Cardiac septum (tissue), 1 donor: ENCODE measurements at regions not wholly inside any gene's neighbourhood (a gene's known extent, or its start where the extent isn't known, plus 50 kb on each side); places are given as distances from the start of the nearest gene placed in this dataset.
"Not testable (repeated sequence)": the region's sequence is repeated elsewhere in the genome, so short reads cannot be mapped to it uniquely, and the experiment has no call there.

Source experiments
- DNase-seq: peaks from one replicate; pipeline ENCODE4 v3.0.0-alpha.2; 2020; ENCODE audit warnings: low spot score
- intact Hi-C: fragments of 100-400 bp; cut with DNase I; formaldehyde crosslinking; loops from one replicate; pipeline ENCODE4 v1.14.0; 2022
- donor health status: DM: no; HTN: no; CAD: no.

GRCh38 chr5:112472614-112473013 is 53.5 kb upstream of the EPB41L4A start:
- intact Hi-C loops = no loop called here
- DNase-seq = no peak

GRCh38 chr5:112473989-112474388 is 54.9 kb upstream of the EPB41L4A start:
- no peak for DNase-seq
- intact Hi-C loops = no loop called here

DNA sequence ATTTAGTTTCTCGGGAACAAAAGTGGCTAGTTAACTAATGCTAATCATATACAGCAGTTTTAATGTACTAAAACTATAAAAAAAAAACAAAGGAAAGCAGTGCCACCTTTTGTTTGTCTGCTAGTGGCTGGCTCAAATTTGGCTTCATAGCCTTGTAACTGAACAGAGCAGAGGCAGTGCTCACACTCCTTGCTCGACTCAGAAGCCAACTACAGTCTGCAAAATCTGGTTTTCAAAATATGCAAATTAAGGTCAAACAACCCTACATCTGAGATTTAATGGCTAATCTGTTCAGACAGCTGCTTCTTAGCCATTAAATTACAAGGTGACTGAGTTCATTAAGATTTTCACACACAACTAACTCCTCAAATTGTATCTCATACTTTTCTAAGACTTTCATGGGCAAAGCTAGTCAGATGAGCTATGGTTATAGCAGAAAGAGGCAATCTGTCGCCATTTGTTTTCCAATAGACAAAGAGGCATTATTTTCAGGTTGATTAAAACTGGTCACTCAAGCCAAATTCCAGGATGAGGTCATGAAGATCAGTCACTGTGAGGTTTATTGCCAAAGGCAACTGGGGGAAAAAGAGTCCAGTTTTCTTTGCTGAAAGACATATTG is 56.8 kb upstream of the EPB41L4A start:
- intact Hi-C loops = no loop called here
- DNase-seq = no peak

- intact Hi-C loops = no loop called here
- no peak for DNase-seq
Measured at GRCh38 chr5:112479418-112479817, 60.3 kb upstream of the EPB41L4A start.

DNA sequence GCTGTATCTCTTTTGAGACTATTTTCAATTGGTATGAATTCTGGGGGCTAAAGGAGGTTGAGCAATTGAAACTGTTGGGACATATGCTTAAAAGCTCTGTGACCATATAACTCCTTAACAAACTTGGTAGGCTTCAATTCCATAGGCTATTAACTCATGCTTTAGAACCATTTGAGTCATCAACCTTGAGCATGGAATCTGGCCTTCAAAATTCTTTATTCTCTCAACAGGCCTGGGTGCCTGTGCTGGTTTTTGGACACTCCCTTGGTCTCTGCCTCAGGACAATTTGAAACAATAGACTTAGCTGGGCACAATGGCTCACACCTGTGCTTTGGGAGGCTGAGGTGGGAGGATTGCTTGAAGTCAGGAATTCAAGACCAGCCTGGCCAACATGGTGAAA is 61.4 kb upstream of the EPB41L4A start:
- intact Hi-C loops = no loop called here
- no peak for DNase-seq

DNA sequence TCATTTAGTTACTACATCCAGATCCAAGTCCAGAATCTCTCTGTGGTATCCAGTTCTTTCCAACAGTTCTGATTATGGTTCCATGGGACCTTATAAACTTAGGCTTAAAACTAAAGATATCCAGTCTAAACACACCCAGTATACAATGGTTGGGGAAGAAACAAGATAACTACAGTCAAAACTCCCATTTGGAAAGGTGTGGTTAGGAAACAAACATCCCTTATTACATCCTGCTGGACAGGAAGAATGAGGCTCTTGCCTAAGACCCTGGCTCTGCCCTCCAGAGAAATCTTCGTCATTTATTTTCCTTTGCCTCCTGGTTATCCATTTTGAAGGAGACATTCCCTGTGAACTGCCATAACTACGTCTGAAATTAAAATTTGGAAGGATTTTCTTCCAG is 64.6 kb upstream of the EPB41L4A start:
- intact Hi-C loops = no loop called here
- no peak for DNase-seq

- no peak for DNase-seq
- intact Hi-C loops = no loop called here
Measured at GRCh38 chr5:112485934-112486355, 66.9 kb upstream of the EPB41L4A start.

DNA sequence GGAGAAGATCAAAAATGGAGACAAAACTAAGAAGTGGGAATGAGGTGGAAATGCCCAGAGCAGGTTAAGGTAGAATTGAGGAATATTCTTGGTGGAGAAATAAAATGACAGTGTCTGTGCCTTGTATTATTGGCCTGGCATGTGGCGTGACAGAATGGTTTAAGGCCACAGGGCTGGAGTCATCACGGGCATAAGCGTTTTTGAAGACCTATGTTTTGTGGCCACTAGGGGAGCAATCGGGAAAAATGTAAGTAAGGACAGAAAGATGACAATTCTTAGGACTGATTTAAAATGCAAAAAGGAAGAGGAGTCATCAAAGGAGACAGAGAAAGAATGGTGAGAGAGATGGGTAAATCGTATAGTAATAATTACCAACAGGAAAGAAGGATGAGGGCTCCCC is 72.2 kb upstream of the EPB41L4A start:
- intact Hi-C loops = loop anchor here (10.0 kb wide), 1 partner anchor 286 kb away; no protein-coding TSS in a partner anchor
- no peak for DNase-seq

- intact Hi-C loops = loop anchor here (10.0 kb wide), 1 partner anchor 287 kb away; no protein-coding TSS in a partner anchor
- DNase-seq = no peak
Measured at GRCh38 chr5:112492291-112492690, 73.2 kb upstream of the EPB41L4A start.

GRCh38 chr5:112503749-112504501 is 84.8 kb upstream of the EPB41L4A start:
- intact Hi-C loops, DNase-seq: not testable (repeated sequence)

DNA sequence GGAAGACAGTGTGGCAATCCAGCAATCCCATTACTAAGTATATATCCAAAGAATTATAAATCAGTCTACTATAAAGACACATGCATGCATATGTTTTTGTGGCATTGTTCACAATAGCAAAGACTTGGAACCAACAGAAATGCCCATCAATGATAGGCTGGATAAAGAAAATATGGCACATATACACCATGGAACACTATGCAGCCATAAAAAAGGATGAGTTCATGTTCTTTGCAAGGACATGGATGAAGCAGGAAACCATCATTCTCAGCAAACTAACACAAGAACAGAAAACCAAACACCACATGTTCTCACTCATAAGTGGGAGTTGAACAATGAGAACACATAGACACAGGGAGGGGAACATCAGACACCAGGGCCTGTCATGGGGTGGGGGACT is 90.0 kb upstream of the EPB41L4A start:
- DNase-seq, intact Hi-C loops: not testable (repeated sequence)

DNA sequence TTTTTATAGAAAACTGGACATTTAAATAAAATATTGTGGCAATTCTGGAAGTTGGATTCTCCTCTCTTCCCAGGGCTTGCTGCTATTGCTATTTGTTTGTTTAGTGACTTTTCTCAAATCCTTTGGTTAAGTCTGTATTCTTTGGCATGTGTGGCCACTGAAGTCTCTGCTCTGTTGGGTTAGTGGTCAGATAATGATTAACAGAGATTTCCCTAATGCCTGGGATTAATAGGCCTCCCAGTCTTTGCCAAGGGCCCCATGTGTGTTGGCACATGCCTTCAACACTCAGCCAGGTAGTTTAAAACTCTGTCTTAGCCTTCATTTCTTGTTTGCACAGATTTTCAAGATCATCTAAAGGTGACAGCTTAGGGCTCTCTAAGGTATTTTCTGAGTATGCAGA is 92.8 kb upstream of the EPB41L4A start:
- intact Hi-C loops = no loop called here
- DNase-seq = no peak

- intact Hi-C loops = no loop called here
- DNase-seq = no peak
Measured at GRCh38 chr5:112512901-112513300, 93.8 kb upstream of the EPB41L4A start.

DNA sequence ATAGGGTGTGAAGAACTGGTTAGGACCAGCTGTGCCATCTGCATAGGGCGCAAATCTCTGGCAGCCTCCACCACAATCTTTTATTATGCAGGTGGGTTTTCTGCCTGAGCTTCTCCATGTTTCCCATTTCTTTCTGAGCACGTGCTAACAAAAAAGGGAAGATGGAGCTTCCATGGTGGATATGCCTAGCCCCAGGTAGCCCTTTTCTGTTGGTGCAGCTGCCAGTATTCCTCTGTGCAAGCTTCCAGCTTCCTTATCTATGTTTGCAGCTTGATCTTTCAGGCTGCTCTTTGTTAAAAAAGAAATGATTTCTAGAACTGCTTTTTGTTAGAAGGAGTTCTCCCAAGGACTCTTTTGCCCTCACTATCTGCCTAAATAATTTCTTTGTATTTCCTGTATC is 95.0 kb upstream of the EPB41L4A start:
- no peak for DNase-seq
- intact Hi-C loops = no loop called here

GRCh38 chr5:112520474-112520873 is 101.4 kb upstream of the EPB41L4A start:
- intact Hi-C loops, DNase-seq: not testable (repeated sequence)

- DNase-seq, intact Hi-C loops: not testable (repeated sequence)
Measured at GRCh38 chr5:112522891-112523673, 104.0 kb upstream of the EPB41L4A start.

- intact Hi-C loops, DNase-seq: not testable (repeated sequence)
Measured at GRCh38 chr5:112523674-112524263, 104.7 kb upstream of the EPB41L4A start.

DNA sequence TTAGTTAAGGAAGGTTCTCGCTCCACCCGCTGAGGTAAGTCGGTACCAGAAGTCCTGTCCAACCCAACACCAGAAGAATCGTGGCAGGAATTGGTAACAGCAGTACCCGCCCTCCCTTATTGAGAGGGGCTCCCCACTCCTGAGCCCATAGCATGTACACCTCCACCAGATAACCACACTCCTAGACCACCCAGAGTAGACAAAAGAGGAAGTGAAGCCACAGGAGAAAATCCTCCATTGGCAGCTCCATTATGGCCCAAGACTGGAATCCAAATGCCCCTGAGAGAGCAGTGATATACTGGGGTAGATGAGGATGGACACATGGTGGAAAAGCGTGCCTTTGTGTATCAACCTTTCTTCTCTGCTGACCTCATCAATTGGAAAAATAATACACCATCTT is 106.1 kb upstream of the EPB41L4A start:
- intact Hi-C loops = no loop called here
- no peak for DNase-seq

DNA sequence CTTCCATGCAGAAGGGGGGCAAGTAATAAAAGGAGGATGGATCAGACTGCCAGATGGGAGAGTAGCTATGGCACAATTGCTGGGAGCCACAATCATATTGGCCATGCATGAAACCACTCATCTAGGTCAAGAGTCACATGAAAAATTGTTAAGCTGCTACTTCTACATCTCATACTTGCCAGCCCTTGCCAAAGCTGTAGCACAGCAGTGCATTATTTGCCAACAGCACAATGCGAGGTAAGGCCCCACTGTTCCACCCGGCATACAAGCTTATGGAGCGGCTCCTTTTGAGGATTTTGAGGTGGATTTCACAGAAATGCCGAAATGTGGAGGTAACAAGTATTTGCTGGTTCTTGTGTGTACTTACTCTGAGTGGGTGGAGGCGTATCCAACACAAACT is 109.9 kb upstream of the EPB41L4A start:
- intact Hi-C loops = no loop called here
- DNase-seq = no peak

- no peak for DNase-seq
- intact Hi-C loops = no loop called here
Measured at GRCh38 chr5:112529525-112529924, 110.4 kb upstream of the EPB41L4A start.
